Activated B cell treated with CpG ODN at 0.5 μM for 24 hours (primary cell): ENCODE measurements at regions not wholly inside any gene's neighbourhood (a gene's known extent, or its start where the extent isn't known, plus 50 kb on each side); places are given as distances from the start of the nearest gene placed in this dataset.

Experiments used
- ATAC-seq: fragments of 200-7000 bp; cut with Tn5 transposase; one replicate; pipeline ENCODE4 v1.10.0; 2021; ENCODE audit warnings: low read depth, mild to moderate bottlenecking, moderate library complexity
- CTCF ChIA-PET: fragments of 350-600 bp; sonication (Branson Sonifier 250); formaldehyde crosslinking; loops from one replicate; lab custom pipeline; 2021; ENCODE audit warnings: antibody characterized with exemption; lab: Charles Lee
- POLR2A ChIA-PET: fragments of 350-600 bp; sonication (Branson Sonifier 250); formaldehyde crosslinking; loops from one replicate; lab custom pipeline; 2021; ENCODE audit warnings: antibody characterized with exemption; lab: Charles Lee
- DNase-seq: peaks from one replicate; pipeline ENCODE4 v3.0.0; 2022
- H3K27ac Mint-ChIP-seq: one replicate; pipeline ENCODE4 v1.8.0; 2020; ENCODE audit warnings: mixed read lengths
- H3K27me3 Mint-ChIP-seq: one replicate; pipeline ENCODE4 v1.8.0; 2021; ENCODE audit warnings: mixed read lengths
- H3K36me3 Mint-ChIP-seq: one replicate; pipeline ENCODE4 v1.8.0; 2021; ENCODE audit warnings: low read depth, mixed read lengths
- H3K4me1 Mint-ChIP-seq: one replicate; pipeline ENCODE4 v1.8.0; 2021; ENCODE audit warnings: mixed read lengths
- H3K4me3 Mint-ChIP-seq: one replicate; pipeline ENCODE4 v1.8.0; 2020; ENCODE audit warnings: mild to moderate bottlenecking, mixed read lengths
- H3K9me3 Mint-ChIP-seq: one replicate; pipeline ENCODE4 v1.8.0; 2020; ENCODE audit warnings: mixed read lengths
- CTCF ChIP-seq: fragments of 200-600 bp; IDR thresholded peaks from one replicate; pipeline ENCODE4 v1.8.0; 2022; ENCODE audit warnings: antibody characterized with exemption, mild to moderate bottlenecking
- intact Hi-C: fragments of 100-400 bp; cut with micrococcal nuclease; formaldehyde crosslinking; loops from one replicate; pipeline ENCODE4 v1.15.1; 2024

GRCh38 chr11:79783833-79784232, 343.0 kb upstream of the TENM4 start:
- POLR2A ChIA-PET, result no interaction called here
- CTCF ChIA-PET, result no interaction called here
- Mint-ChIP-seq H3K36me3 (no peaks in the 10 kb centered on the region), H3K4me1 (no peaks in the 10 kb centered on the region), H3K27me3 (no peaks in the 10 kb centered on the region), H3K4me3 (no peak overlapping the region), H3K27ac (no peak overlapping the region), H3K9me3 (peaks cover 3% of the 10 kb centered on the region)
- DNase-seq (no peak), ATAC-seq (no peak)
- intact Hi-C loops, result no loop called here
- TF ChIP-seq CTCF, result no peak

- Mint-ChIP-seq H3K36me3 (no peaks in the 10 kb centered on the region), H3K4me3 (no peak overlapping the region), H3K27me3 (no peaks in the 10 kb centered on the region), H3K4me1 (no peaks in the 10 kb centered on the region), H3K9me3 (no peaks in the 10 kb centered on the region), H3K27ac (no peak overlapping the region)
- CTCF ChIA-PET, result no interaction called here
- intact Hi-C loops, result no loop called here
- no peak for DNase-seq
- ATAC-seq, result no peak
- POLR2A ChIA-PET, result no interaction called here
- TF ChIP-seq CTCF, result no peak
Observed at GRCh38 chr11:79768343-79768742, 327.5 kb upstream of the TENM4 start.

- ChIA-PET POLR2A (no interaction called here), CTCF (no interaction called here)
- no peak for ATAC-seq
- no peaks in the 10 kb centered on the region for H3K27me3 Mint-ChIP-seq
- H3K4me3 Mint-ChIP-seq, result no peak overlapping the region
- TF ChIP-seq CTCF, result no peak
- no peaks in the 10 kb centered on the region for H3K36me3 Mint-ChIP-seq
- H3K9me3 Mint-ChIP-seq, result peaks cover 2% of the 10 kb centered on the region
- no peak overlapping the region for H3K27ac Mint-ChIP-seq
- H3K4me1 Mint-ChIP-seq, result no peaks in the 10 kb centered on the region
- intact Hi-C loops, result no loop called here
- DNase-seq, result no peak
Observed at GRCh38 chr11:79762279-79762921, 321.6 kb upstream of the TENM4 start.

- no peak for DNase-seq
- POLR2A ChIA-PET, result no interaction called here
- intact Hi-C loops, result no loop called here
Observed at GRCh38 chr11:79758325-79758724, 317.5 kb upstream of the TENM4 start.

GRCh38 chr11:79747406-79747805, 306.6 kb upstream of the TENM4 start:
- Mint-ChIP-seq H3K4me3 (no peak overlapping the region), H3K27ac (no peak overlapping the region), H3K27me3 (no peaks in the 10 kb centered on the region), H3K9me3 (no peaks in the 10 kb centered on the region), H3K36me3 (no peaks in the 10 kb centered on the region), H3K4me1 (no peaks in the 10 kb centered on the region)
- TF ChIP-seq CTCF, result no peak
- POLR2A ChIA-PET, result no interaction called here
- intact Hi-C loops, result no loop called here
- CTCF ChIA-PET, result no interaction called here
- DNase-seq (no peak), ATAC-seq (no peak)

More at GRCh38 chr11:79758325-79758724, 317.5 kb upstream of the TENM4 start:
- no peaks in the 10 kb centered on the region for H3K4me1 Mint-ChIP-seq
- no peak for TF ChIP-seq CTCF
- ATAC-seq, result no peak
- no peak overlapping the region for H3K27ac Mint-ChIP-seq
- H3K27me3 Mint-ChIP-seq, result no peaks in the 10 kb centered on the region
- CTCF ChIA-PET, result no interaction called here
- no peaks in the 10 kb centered on the region for H3K36me3 Mint-ChIP-seq
- H3K9me3 Mint-ChIP-seq, result peaks cover 4% of the 10 kb centered on the region
- no peak overlapping the region for H3K4me3 Mint-ChIP-seq
